K562 (cell line): ENCODE measurements at regions not wholly inside any gene's neighbourhood (a gene's known extent, or its start where the extent isn't known, plus 50 kb on each side); places are given as distances from the start of the nearest gene placed in this dataset.

Source experiments
- ATAC-seq: fragments of 200-7000 bp; cut with Tn5 transposase; 3 replicates; pipeline ENCODE4 v1.9.1; 2020; ENCODE audit warnings: moderate library complexity
- BruUV-seq: library from RNA; stranded (reverse); fragments of 400-500 nt; replicated peaks from 2 replicates; lab custom pipeline; 2021; lab: Mats Ljungman, UMichigan
- CTCF ChIA-PET: fragments of 300-600 bp; formaldehyde crosslinking; extraction: SDS; loops from one replicate; lab custom pipeline; 2021; ENCODE audit warnings: low intra/inter-chr PET ratio; lab: Yijun Ruan, JAX
- POLR2A ChIA-PET: fragments of 300-600, 350-650 bp; sonication (Branson Sonifier 250); formaldehyde crosslinking; extraction: SDS; loops from one replicate; lab custom pipeline; 2021; ENCODE audit warnings: antibody characterized with exemption, inconsistent platforms; lab: Yijun Ruan, JAX
- DNase-seq, 4 experiments: peaks; one replicate each; pipeline versions ENCODE4 v3.0.0 to v3.0.0-alpha.2; 2011 to 2018; ENCODE audit warnings: low spot score in 3 of 4, mixed read lengths in 3 of 4; ENCODE audit errors: extremely low read depth in 1 of 4
- FAIRE-seq: peaks from 2 replicates; lab custom pipeline; 2011; peaks lifted over from hg19 to GRCh38; lab: Jason Lieb, UNC
- H2AFZ ChIP-seq: 2 replicates; pipeline ENCODE4 v1.6.0; 2011; ENCODE audit warnings: low read depth, low read length, control low read depth, inconsistent platforms
- H3K27ac ChIP-seq: fragments of 200-600 bp; 3 replicates; pipeline ENCODE4 v1.8.0; 2011; ENCODE audit warnings: low read depth, mild to moderate bottlenecking, control low read depth, inconsistent platforms, low read length, moderate library complexity, mixed read lengths; ENCODE audit errors: extremely low read depth
- H3K27me3 ChIP-seq, 2 experiments: fragments of 300-600 bp in 1 of 2; 2 replicates in 1 of 2; 3 replicates in 1 of 2; pipeline versions ENCODE4 v1.6.0 to v1.8.0; 2011; ENCODE audit warnings: inconsistent platforms in 2 of 2, low read length in 2 of 2, mild to moderate bottlenecking in 1 of 2, mixed read lengths in 1 of 2, moderate library complexity in 1 of 2; ENCODE audit not compliant: control insufficient read depth in 2 of 2, insufficient read depth in 2 of 2
- H3K36me3 ChIP-seq: fragments of 300-600 bp; 3 replicates; pipeline ENCODE4 v1.8.0; 2011; ENCODE audit warnings: mild to moderate bottlenecking, low read length, inconsistent platforms; ENCODE audit not compliant: control insufficient read depth, insufficient read depth
- H3K4me1 ChIP-seq, 2 experiments: fragments of 200-600 bp in 1 of 2; replicated peaks in 1 of 2; 2 replicates in 1 of 2; 3 replicates in 1 of 2; pipeline versions ENCODE4 v1.5.1 to v1.8.0; 2011; ENCODE audit warnings: inconsistent platforms in 2 of 2, low read length in 2 of 2, mild to moderate bottlenecking in 1 of 2, mixed read lengths in 1 of 2, moderate library complexity in 1 of 2; ENCODE audit not compliant: control insufficient read depth in 2 of 2, insufficient read depth in 2 of 2
- H3K4me2 ChIP-seq: 2 replicates; pipeline ENCODE4 v1.6.1; 2011; ENCODE audit warnings: low read length, control low read depth, inconsistent platforms, mixed read lengths; ENCODE audit not compliant: insufficient read depth
- H3K4me3 ChIP-seq: fragments of 200-600 bp; sonication (generic), shearing (Covaris generic); 2 replicates; pipeline ENCODE4 v1.5.1; 2016; ENCODE audit warnings: control low read depth, inconsistent platforms
- H3K79me2 ChIP-seq: fragments of 200-600 bp; 3 replicates; pipeline ENCODE4 v1.8.0; 2011; ENCODE audit warnings: low read length, inconsistent platforms; ENCODE audit not compliant: control insufficient read depth, insufficient read depth
- H3K9ac ChIP-seq, 2 experiments: 2 replicates each; pipeline versions ENCODE4 v1.6.0 to v1.6.1; 2011; ENCODE audit warnings: low read depth in 2 of 2, low read length in 2 of 2, control low read depth in 1 of 2, inconsistent platforms in 1 of 2, mild to moderate bottlenecking in 1 of 2, mixed read lengths in 1 of 2; ENCODE audit not compliant: insufficient read depth in 1 of 2
- H3K9me1 ChIP-seq: one replicate; pipeline ENCODE4 v1.6.0; 2011; ENCODE audit warnings: inconsistent platforms, mild to moderate bottlenecking, low read length, moderate library complexity; ENCODE audit not compliant: control insufficient read depth, insufficient read depth
- H3K9me3 ChIP-seq: replicated peaks from 2 replicates; pipeline ENCODE4 v1.5.1; 2011; ENCODE audit warnings: low read depth, low read length, inconsistent platforms; ENCODE audit not compliant: control insufficient read depth, insufficient read depth
- H4K20me1 ChIP-seq: replicated peaks from 2 replicates; pipeline ENCODE4 v1.6.1; 2011; ENCODE audit warnings: low read length, inconsistent platforms, mixed read lengths; ENCODE audit not compliant: control insufficient read depth, insufficient read depth
- NUFIP1 ChIP-seq: fragments of 450-650 bp; IDR thresholded peaks from 2 replicates; pipeline ENCODE4 v1.6.1; 2018; ENCODE audit not compliant: partially characterized antibody
- POLR2A ChIP-seq: fragments of 450-650 bp; conservative IDR thresholded peaks from 2 replicates; pipeline ENCODE4 v1.6.1; 2016
- SMARCE1 ChIP-seq: fragments of 450-650 bp; IDR thresholded peaks from 2 replicates; pipeline ENCODE4 v1.7.1; 2016; ENCODE audit warnings: mild to moderate bottlenecking
- TRIM28 ChIP-seq: fragments of 450-650 bp; IDR thresholded peaks from 2 replicates; pipeline ENCODE4 v1.6.1; 2017
- U2AF1 ChIP-seq: fragments of 200-400 bp; formaldehyde crosslinking; optimal IDR thresholded peaks from 2 replicates; pipeline ENCODE3; 2017; ENCODE audit warnings: mild to moderate bottlenecking, low read depth, low read length, moderate library complexity
- ZNF134 ChIP-seq: fragments of 250-450 bp; sonication (Bioruptor Pico); conservative IDR thresholded peaks from 2 replicates; pipeline ENCODE4 v1.4.0; 2020
- ZNF3 ChIP-seq: fragments of 250-450 bp; sonication (Bioruptor Pico); IDR thresholded peaks from 2 replicates; pipeline ENCODE4 v1.5.0; 2021; ENCODE audit warnings: mild to moderate bottlenecking, moderate library complexity
- ZNF561 ChIP-seq: fragments of 450-650 bp; formaldehyde crosslinking; conservative IDR thresholded peaks from 2 replicates; pipeline ENCODE4 v1.4.0; 2020; ENCODE audit warnings: mild to moderate bottlenecking, moderate library complexity
- WGBS: fragments of 100-300 bp; shearing (Covaris generic); methylation state at CpG from one replicate; pipeline ENCODE4 v1.1.6; 2016; ENCODE audit warnings: low coverage, mixed read lengths; ENCODE audit not compliant: insufficient coverage; ENCODE audit errors: missing lambda C conversion rate; 5-methylcytosine and 5-hydroxymethylcytosine counted together
- in situ Hi-C: fragments of 300-500 bp; cut with MboI; formaldehyde crosslinking; loops from 4 replicates; pipeline ENCODE4 v1.15.0; 2018; ENCODE audit warnings: inconsistent platforms, mixed read lengths
- intact Hi-C: fragments of 100-400 bp; cut with micrococcal nuclease; formaldehyde crosslinking; loops from 2 replicates; pipeline ENCODE4 v1.14.2; 2022

DNA sequence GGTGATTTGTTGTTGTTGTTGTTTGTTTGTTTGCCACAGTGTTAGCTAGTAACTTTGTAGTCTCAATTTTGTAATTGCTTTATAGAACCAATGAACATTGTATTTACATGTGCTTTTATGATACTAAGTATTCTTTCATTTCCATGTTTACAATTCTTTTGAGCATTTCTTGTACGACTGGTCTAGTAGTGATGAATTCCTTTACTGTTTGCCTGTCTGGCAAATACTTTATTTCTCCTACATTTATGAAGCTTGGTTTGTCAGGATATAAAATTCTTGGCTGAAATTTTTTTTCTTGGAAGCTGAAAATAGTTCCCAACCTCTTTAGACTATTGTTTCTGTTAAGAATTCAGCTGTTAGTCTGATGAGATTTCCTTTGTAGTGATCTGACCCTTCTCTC lies 55.6 kb upstream of the SNCAIP start:
- Histone ChIP-seq H3K36me3 (no peaks in the 10 kb centered on the region), H3K9ac (no peak overlapping the region), H3K9me1 (no peaks in the 10 kb centered on the region), H3K4me3 (no peak overlapping the region), H3K9me3 (no peaks in the 10 kb centered on the region; the same call in 1 of the 2 replicates), H2AFZ (no peak overlapping the region), H3K4me2 (no peak overlapping the region), H3K79me2 (no peaks in the 10 kb centered on the region), H3K27ac (no peak overlapping the region), H3K27me3 (no peaks in the 10 kb centered on the region), H3K4me1 (no peaks in the 10 kb centered on the region), H4K20me1 (no peaks in the 10 kb centered on the region)
- POLR2A ChIA-PET = no interaction called here
- intact Hi-C loops = no loop called here
- DNase-seq = no peak
- in situ Hi-C loops = no loop called here
- no peak for FAIRE-seq
- CTCF ChIA-PET = no interaction called here
- TF ChIP-seq ZNF134 (CRISPR knock-in tag) (no peak), U2AF1 (no peak), POLR2A (no peak), ZNF561 (no peak), ZNF3 (CRISPR knock-in tag) (no peak)
- no peak for ATAC-seq
- 0% methylated on average over 1 of the region's 1 CpG for WGBS
- BruUV-seq = no TSS peak

DNA sequence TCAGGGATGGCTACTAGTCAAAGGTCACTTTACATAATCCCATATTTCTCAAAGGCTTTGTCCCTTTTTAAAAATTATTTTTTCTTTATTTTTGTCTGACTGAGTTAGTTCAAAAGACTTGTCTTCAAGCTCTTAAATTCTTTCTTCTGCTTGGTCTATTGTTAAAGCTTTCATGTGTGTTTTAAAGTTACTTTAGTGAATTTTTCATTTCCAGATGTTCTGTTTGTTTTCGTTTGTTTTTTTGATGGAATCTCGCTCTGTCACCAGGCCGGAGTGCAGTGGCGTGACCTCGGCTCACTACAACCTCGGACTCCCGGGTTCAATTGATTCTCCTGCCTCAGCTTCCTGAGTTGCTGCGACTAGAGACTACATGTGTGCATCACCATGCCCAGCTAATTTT lies 55.0 kb upstream of the SNCAIP start:
- no peak overlapping the region for H3K4me3 ChIP-seq
- ATAC-seq (no peak), FAIRE-seq (no peak)
- no peaks in the 10 kb centered on the region for H3K36me3 ChIP-seq
- no peaks in the 10 kb centered on the region for H3K79me2 ChIP-seq
- intact Hi-C loops = no loop called here
- H3K9me3 ChIP-seq = no peaks in the 10 kb centered on the region; the same call in 1 of the 2 replicates
- POLR2A ChIA-PET = no interaction called here
- no peaks in the 10 kb centered on the region for H3K9me1 ChIP-seq
- H3K4me1 ChIP-seq = no peaks in the 10 kb centered on the region
- H4K20me1 ChIP-seq = no peaks in the 10 kb centered on the region
- H2AFZ ChIP-seq = no peak overlapping the region
- TF ChIP-seq NUFIP1 = no peak
- 0 out of 2 replicates have a peak, but pooled peaks have one; percentile 33 for TF ChIP-seq TRIM28
- TF ChIP-seq SMARCE1 = no peak
- TF ChIP-seq, all 486 proteins: peak for 1
- CTCF ChIA-PET = no interaction called here
- no TSS peak for BruUV-seq
- no peak overlapping the region for H3K4me2 ChIP-seq
- in situ Hi-C loops = no loop called here
- no peak for DNase-seq
- no peak overlapping the region for H3K27ac ChIP-seq
- WGBS = 2% methylated on average over 8 of the region's 8 CpGs
- H3K9ac ChIP-seq = no peak overlapping the region
- no peaks in the 10 kb centered on the region for H3K27me3 ChIP-seq
